ENCODE measurements at regions not wholly inside any gene's neighbourhood (a gene's known extent, or its start where the extent isn't known, plus 50 kb on each side); places are given as distances from the start of the nearest gene placed in this dataset.

GRCh38 chr21:16568244-16568643 lies 838.5 kb downstream of the USP25 start:
- no peak for TF ChIP-seq CTCF (IDR thresholded peaks at IDR 0.05; ENCODE audit: low read depth, low read length)
- Histone ChIP-seq H3K4me3 (ENCODE audit: low read depth, low read length) (no peak overlapping the region), H3K9me3 (ENCODE audit: severe bottlenecking) (no peaks in the 10 kb centered on the region), H3K27ac (no peak overlapping the region), H3K36me3 (no peaks in the 10 kb centered on the region), H3K27me3 (ENCODE audit: insufficient read depth, low read depth, severe bottlenecking) (peaks cover 31% of the 10 kb centered on the region)
- DNase-seq, result no peak

GRCh38 chr21:16568661-16569060 lies 838.9 kb downstream of the USP25 start:
- Histone ChIP-seq H3K36me3 (no peaks in the 10 kb centered on the region), H3K27me3 (ENCODE audit: insufficient read depth, low read depth, severe bottlenecking) (peaks cover 34% of the 10 kb centered on the region), H3K9me3 (ENCODE audit: severe bottlenecking) (no peaks in the 10 kb centered on the region), H3K4me3 (ENCODE audit: low read depth, low read length) (no peak overlapping the region), H3K27ac (no peak overlapping the region)
- TF ChIP-seq CTCF (IDR thresholded peaks at IDR 0.05; ENCODE audit: low read depth, low read length), result no peak
- DNase-seq, result no peak

- no peak for DNase-seq
- no peak overlapping the region for H3K27ac ChIP-seq
- peaks cover 31% of the 10 kb centered on the region for H3K27me3 ChIP-seq (ENCODE audit: insufficient read depth, low read depth, severe bottlenecking)
- no peaks in the 10 kb centered on the region for H3K9me3 ChIP-seq (ENCODE audit: severe bottlenecking)
- H3K4me3 ChIP-seq (ENCODE audit: low read depth, low read length), result no peak overlapping the region
- H3K36me3 ChIP-seq, result no peaks in the 10 kb centered on the region
- no peak for TF ChIP-seq CTCF (IDR thresholded peaks at IDR 0.05; ENCODE audit: low read depth, low read length)
Measured at GRCh38 chr21:16569679-16570078, 839.9 kb downstream of the USP25 start.

- peaks cover 31% of the 10 kb centered on the region for H3K27me3 ChIP-seq (ENCODE audit: insufficient read depth, low read depth, severe bottlenecking)
- no peaks in the 10 kb centered on the region for H3K9me3 ChIP-seq (ENCODE audit: severe bottlenecking)
- H3K36me3 ChIP-seq, result no peaks in the 10 kb centered on the region
- H3K27ac ChIP-seq, result no peak overlapping the region
- no peak overlapping the region for H3K4me3 ChIP-seq (ENCODE audit: low read depth, low read length)
- TF ChIP-seq CTCF (IDR thresholded peaks at IDR 0.05; ENCODE audit: low read depth, low read length), result no peak
- DNase-seq, result no peak
Measured at GRCh38 chr21:16570171-16570570, 840.4 kb downstream of the USP25 start.

- H3K9me3 ChIP-seq (ENCODE audit: severe bottlenecking), result no peaks in the 10 kb centered on the region
- no peak overlapping the region for H3K4me3 ChIP-seq (ENCODE audit: low read depth, low read length)
- H3K36me3 ChIP-seq, result no peaks in the 10 kb centered on the region
- H3K27ac ChIP-seq, result no peak overlapping the region
- peaks cover 31% of the 10 kb centered on the region for H3K27me3 ChIP-seq (ENCODE audit: insufficient read depth, low read depth, severe bottlenecking)
- no peak for TF ChIP-seq CTCF (IDR thresholded peaks at IDR 0.05; ENCODE audit: low read depth, low read length)
- no peak for DNase-seq
Measured at GRCh38 chr21:16570856-16571255, 841.1 kb downstream of the USP25 start.

- no peak for DNase-seq
- TF ChIP-seq CTCF (IDR thresholded peaks at IDR 0.05; ENCODE audit: low read depth, low read length), result no peak
Measured at GRCh38 chr21:16571594-16571993, 841.8 kb downstream of the USP25 start.

More at GRCh38 chr21:16571594-16571993, 841.8 kb downstream of the USP25 start:
- peaks cover 29% of the 10 kb centered on the region for H3K27me3 ChIP-seq (ENCODE audit: insufficient read depth, low read depth, severe bottlenecking)
- no peak overlapping the region for H3K4me3 ChIP-seq (ENCODE audit: low read depth, low read length)
- no peak overlapping the region for H3K27ac ChIP-seq
- H3K9me3 ChIP-seq (ENCODE audit: severe bottlenecking), result no peaks in the 10 kb centered on the region
- H3K36me3 ChIP-seq, result no peaks in the 10 kb centered on the region
